ENCODE measurements at regions not wholly inside any gene's neighbourhood (a gene's known extent, or its start where the extent isn't known, plus 50 kb on each side); places are given as distances from the start of the nearest gene placed in this dataset.
"Not testable (repeated sequence)": the region's sequence is repeated elsewhere in the genome, so short reads cannot be mapped to it uniquely, and the experiment has no call there.

- TF ChIP-seq, protein P1, sequence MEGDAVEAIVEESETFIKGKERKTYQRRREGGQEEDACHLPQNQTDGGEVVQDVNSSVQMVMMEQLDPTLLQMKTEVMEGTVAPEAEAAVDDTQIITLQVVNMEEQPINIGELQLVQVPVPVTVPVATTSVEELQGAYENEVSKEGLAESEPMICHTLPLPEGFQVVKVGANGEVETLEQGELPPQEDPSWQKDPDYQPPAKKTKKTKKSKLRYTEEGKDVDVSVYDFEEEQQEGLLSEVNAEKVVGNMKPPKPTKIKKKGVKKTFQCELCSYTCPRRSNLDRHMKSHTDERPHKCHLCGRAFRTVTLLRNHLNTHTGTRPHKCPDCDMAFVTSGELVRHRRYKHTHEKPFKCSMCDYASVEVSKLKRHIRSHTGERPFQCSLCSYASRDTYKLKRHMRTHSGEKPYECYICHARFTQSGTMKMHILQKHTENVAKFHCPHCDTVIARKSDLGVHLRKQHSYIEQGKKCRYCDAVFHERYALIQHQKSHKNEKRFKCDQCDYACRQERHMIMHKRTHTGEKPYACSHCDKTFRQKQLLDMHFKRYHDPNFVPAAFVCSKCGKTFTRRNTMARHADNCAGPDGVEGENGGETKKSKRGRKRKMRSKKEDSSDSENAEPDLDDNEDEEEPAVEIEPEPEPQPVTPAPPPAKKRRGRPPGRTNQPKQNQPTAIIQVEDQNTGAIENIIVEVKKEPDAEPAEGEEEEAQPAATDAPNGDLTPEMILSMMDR (conservative IDR thresholded peaks at IDR 0.05; ENCODE audit: low read depth, low read length) = not testable (repeated sequence)
- not testable (repeated sequence) for TF ChIP-seq EZH2 (IDR thresholded peaks at IDR 0.05; ENCODE audit: low read length, unreplicated experiment)
Observed at GRCh38 chr9:94191706-94192105, 67.4 kb upstream of the ZNF169 start.

All from PC-3 (cell line).